ENCODE measurements at regions not wholly inside any gene's neighbourhood (a gene's known extent, or its start where the extent isn't known, plus 50 kb on each side); places are given as distances from the start of the nearest gene placed in this dataset.
A peak's percentile ranks its signal among the peaks of the same experiment; 100 is the strongest.

DNA sequence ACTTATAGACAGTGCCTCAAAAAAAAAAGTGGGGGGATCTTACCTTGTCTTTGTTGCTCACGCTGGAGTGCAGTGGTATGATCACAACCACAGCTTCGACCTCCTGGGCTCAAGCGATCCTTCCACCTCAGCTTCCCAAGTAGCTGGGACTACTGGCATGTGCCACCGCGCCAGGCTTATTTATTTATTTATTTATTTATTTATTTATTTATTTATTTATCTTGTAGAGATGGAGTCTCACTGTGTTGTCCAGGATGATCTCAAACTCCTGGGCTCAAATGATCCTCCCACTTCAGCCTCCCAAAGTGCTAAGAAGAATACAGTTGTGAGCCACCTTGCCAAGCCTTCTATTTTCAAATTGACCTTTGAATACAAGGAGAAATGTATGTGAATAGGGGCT, 553.0 kb upstream of the BTBD3 start:
- H4K91ac ChIP-seq (ENCODE audit: low read length): no peak overlapping the region
- H3K36me3 ChIP-seq (ENCODE audit: control insufficient read depth in 1 of 2, insufficient read depth in 2 of 2, low read depth in 1 of 2, low read length in 2 of 2): no peaks in the 10 kb centered on the region
- H2BK15ac ChIP-seq (ENCODE audit: low read depth, poor library complexity, severe bottlenecking): no peak overlapping the region
- H3K9ac ChIP-seq (ENCODE audit: low read length): no peak overlapping the region
- H4K8ac ChIP-seq (ENCODE audit: low read length): no peak overlapping the region
- H2BK120ac ChIP-seq (ENCODE audit: low read depth, low read length): no peak overlapping the region
- H3K9me3 ChIP-seq (ENCODE audit: control insufficient read depth, low read length): no peaks in the 10 kb centered on the region
- H3K27ac ChIP-seq (ENCODE audit: low read length, poor library complexity, severe bottlenecking): no peak overlapping the region
- no peak overlapping the region for H3K18ac ChIP-seq (ENCODE audit: low read depth in 1 of 2, low read length in 2 of 2)
- no peak overlapping the region for H2BK12ac ChIP-seq (ENCODE audit: low read length in 2 of 2)
- H2BK5ac ChIP-seq (ENCODE audit: low read depth, low read length, poor library complexity, severe bottlenecking): no peak overlapping the region
- no peak overlapping the region for H3K23ac ChIP-seq (ENCODE audit: low read length in 2 of 2)
- H3K27me3 ChIP-seq (ENCODE audit: control insufficient read depth in 1 of 2, insufficient read depth in 1 of 2, low read length in 2 of 2): no peaks in the 10 kb centered on the region
- H3K4me1 ChIP-seq (ENCODE audit: control insufficient read depth, insufficient read depth, low read depth, low read length): no peaks in the 10 kb centered on the region
- H3K4me2 ChIP-seq (ENCODE audit: low read length, poor library complexity, severe bottlenecking): no peak overlapping the region
- no peak overlapping the region for H3K4ac ChIP-seq (ENCODE audit: low read depth in 1 of 2, low read length in 2 of 2)
- no peaks in the 10 kb centered on the region for H3K79me1 ChIP-seq (replicated peaks; ENCODE audit: low read length, poor library complexity, severe bottlenecking)
- DNase-seq: no peak
- H2AFZ ChIP-seq (ENCODE audit: low read depth, low read length): no peak overlapping the region
- no peak overlapping the region for H3K4me3 ChIP-seq (ENCODE audit: insufficient read depth in 1 of 2, low read depth in 1 of 2, low read length in 2 of 2)
- no peak overlapping the region for H3K14ac ChIP-seq (ENCODE audit: low read length in 2 of 2)
- H2AK5ac ChIP-seq (ENCODE audit: low read length, severe bottlenecking): no peak overlapping the region
- 81% methylated on average over 2 of the region's 5 CpGs for WGBS

DNA sequence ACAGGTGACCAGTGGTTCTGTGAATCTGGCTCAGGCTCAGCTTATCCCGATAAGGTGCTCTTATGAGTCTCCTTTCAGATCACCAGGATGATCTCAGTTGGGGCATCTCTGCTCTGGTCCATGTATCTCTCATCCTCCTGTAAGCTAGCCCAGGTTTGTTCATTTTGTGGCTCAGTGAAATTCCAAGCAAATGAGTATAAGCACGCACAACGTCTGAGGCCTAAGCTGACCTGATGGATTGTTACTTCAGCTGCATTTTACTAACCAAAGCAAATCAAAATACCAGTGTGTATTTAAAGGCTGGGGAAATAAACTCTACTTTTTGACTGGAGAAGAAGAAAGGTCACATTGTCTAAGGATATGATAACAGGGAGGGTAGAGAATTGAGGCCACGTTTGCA, 551.0 kb upstream of the BTBD3 start:
- no peaks in the 10 kb centered on the region for H3K36me3 ChIP-seq (ENCODE audit: control insufficient read depth in 1 of 2, insufficient read depth in 2 of 2, low read depth in 1 of 2, low read length in 2 of 2)

GRCh38 chr20:11368499-11368898, 549.2 kb upstream of the BTBD3 start:
- Histone ChIP-seq H3K4me2 (ENCODE audit: low read length, poor library complexity, severe bottlenecking) (no peak overlapping the region), H2AK5ac (ENCODE audit: low read length, severe bottlenecking) (no peak overlapping the region), H3K79me1 (replicated peaks; ENCODE audit: low read length, poor library complexity, severe bottlenecking) (no peaks in the 10 kb centered on the region), H3K9me3 (ENCODE audit: control insufficient read depth, low read length) (no peaks in the 10 kb centered on the region), H2BK15ac (ENCODE audit: low read depth, poor library complexity, severe bottlenecking) (no peak overlapping the region), H3K18ac (ENCODE audit: low read depth in 1 of 2, low read length in 2 of 2) (no peak overlapping the region), H3K4ac (ENCODE audit: low read depth in 1 of 2, low read length in 2 of 2) (no peak overlapping the region), H3K14ac (ENCODE audit: low read length in 2 of 2) (no peak overlapping the region), H3K27me3 (ENCODE audit: control insufficient read depth in 1 of 2, insufficient read depth in 1 of 2, low read length in 2 of 2) (no peaks in the 10 kb centered on the region), H3K27ac (ENCODE audit: low read length, poor library complexity, severe bottlenecking) (no peak overlapping the region), H3K4me3 (ENCODE audit: insufficient read depth in 1 of 2, low read depth in 1 of 2, low read length in 2 of 2) (no peak overlapping the region), H4K8ac (ENCODE audit: low read length) (no peak overlapping the region), H2BK120ac (ENCODE audit: low read depth, low read length) (no peak overlapping the region), H3K9ac (ENCODE audit: low read length) (no peak overlapping the region), H2AFZ (ENCODE audit: low read depth, low read length) (no peak overlapping the region), H3K4me1 (ENCODE audit: control insufficient read depth, insufficient read depth, low read depth, low read length) (no peaks in the 10 kb centered on the region), H4K91ac (ENCODE audit: low read length) (no peak overlapping the region), H2BK5ac (ENCODE audit: low read depth, low read length, poor library complexity, severe bottlenecking) (no peak overlapping the region), H2BK12ac (ENCODE audit: low read length in 2 of 2) (no peak overlapping the region), H3K36me3 (ENCODE audit: control insufficient read depth in 1 of 2, insufficient read depth in 2 of 2, low read depth in 1 of 2, low read length in 2 of 2) (no peaks in the 10 kb centered on the region), H3K23ac (ENCODE audit: low read length in 2 of 2) (no peak overlapping the region)
- whole genome bisulfite sequencing: 65% methylated on average over 4 of the region's 4 CpGs
- DNase-seq: no peak

More for the DNA sequence above, 551.0 kb upstream of the BTBD3 start:
- no peaks in the 10 kb centered on the region for H3K9me3 ChIP-seq (ENCODE audit: control insufficient read depth, low read length)
- H2BK120ac ChIP-seq (ENCODE audit: low read depth, low read length): no peak overlapping the region
- no peak overlapping the region for H3K14ac ChIP-seq (ENCODE audit: low read length in 2 of 2)
- H3K4me3 ChIP-seq (ENCODE audit: insufficient read depth in 1 of 2, low read depth in 1 of 2, low read length in 2 of 2): no peak overlapping the region
- no peak overlapping the region for H3K9ac ChIP-seq (ENCODE audit: low read length)
- H4K8ac ChIP-seq (ENCODE audit: low read length): no peak overlapping the region
- H4K91ac ChIP-seq (ENCODE audit: low read length): no peak overlapping the region
- H3K4ac ChIP-seq (ENCODE audit: low read depth in 1 of 2, low read length in 2 of 2): no peak overlapping the region
- H3K4me1 ChIP-seq (ENCODE audit: control insufficient read depth, insufficient read depth, low read depth, low read length): no peaks in the 10 kb centered on the region
- no peak overlapping the region for H3K18ac ChIP-seq (ENCODE audit: low read depth in 1 of 2, low read length in 2 of 2)
- H2AFZ ChIP-seq (ENCODE audit: low read depth, low read length): no peak overlapping the region
- no peaks in the 10 kb centered on the region for H3K27me3 ChIP-seq (ENCODE audit: control insufficient read depth in 1 of 2, insufficient read depth in 1 of 2, low read length in 2 of 2)
- no peak overlapping the region for H2BK15ac ChIP-seq (ENCODE audit: low read depth, poor library complexity, severe bottlenecking)
- WGBS: 89% methylated on average over 4 of the region's 4 CpGs
- H3K23ac ChIP-seq (ENCODE audit: low read length in 2 of 2): no peak overlapping the region
- no peaks in the 10 kb centered on the region for H3K79me1 ChIP-seq (replicated peaks; ENCODE audit: low read length, poor library complexity, severe bottlenecking)
- no peak overlapping the region for H2AK5ac ChIP-seq (ENCODE audit: low read length, severe bottlenecking)
- H2BK5ac ChIP-seq (ENCODE audit: low read depth, low read length, poor library complexity, severe bottlenecking): no peak overlapping the region
- peak overlapping the region; percentile 23 for H3K27ac ChIP-seq (ENCODE audit: low read length, poor library complexity, severe bottlenecking)
- H2BK12ac ChIP-seq (ENCODE audit: low read length in 2 of 2): no peak overlapping the region
- H3K4me2 ChIP-seq (ENCODE audit: low read length, poor library complexity, severe bottlenecking): no peak overlapping the region
- no peak for DNase-seq

DNA sequence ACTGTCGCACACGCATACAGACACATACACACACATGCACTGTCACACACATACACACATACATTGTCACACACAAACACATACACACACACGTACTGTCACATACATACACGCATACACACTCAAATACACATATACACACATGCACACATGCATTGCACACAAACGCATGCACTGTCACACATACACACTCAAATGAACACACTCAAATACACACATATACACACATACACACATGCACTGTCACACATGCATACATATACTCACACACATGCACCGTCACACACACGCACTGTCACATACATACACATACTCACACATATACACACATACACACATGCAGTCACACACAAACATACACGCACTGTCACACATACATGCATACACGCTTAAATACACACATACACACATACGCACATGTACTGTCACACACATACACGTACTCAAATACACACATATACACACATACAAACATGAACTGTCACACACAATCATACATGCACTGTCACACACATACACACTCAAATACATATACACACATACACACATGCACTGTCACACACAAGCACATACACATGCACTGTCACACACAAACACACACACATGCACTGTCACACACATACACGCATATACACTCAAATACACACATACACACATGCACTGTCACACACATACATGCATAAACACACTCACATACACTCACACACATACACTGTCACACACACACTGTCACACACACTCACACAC, 548.6 kb upstream of the BTBD3 start:
- H3K14ac ChIP-seq (ENCODE audit: low read length in 2 of 2): peak overlapping the region in 1 of 2 experiments; percentile 14
- no peak overlapping the region for H2AK5ac ChIP-seq (ENCODE audit: low read length, severe bottlenecking)
- no peaks in the 10 kb centered on the region for H3K9me3 ChIP-seq (ENCODE audit: control insufficient read depth, low read length)

More for the DNA sequence above, 548.6 kb upstream of the BTBD3 start:
- Histone ChIP-seq H3K79me1 (replicated peaks; ENCODE audit: low read length, poor library complexity, severe bottlenecking) (no peaks in the 10 kb centered on the region), H2BK120ac (ENCODE audit: low read depth, low read length) (no peak overlapping the region), H2BK5ac (ENCODE audit: low read depth, low read length, poor library complexity, severe bottlenecking) (no peak overlapping the region), H3K27ac (ENCODE audit: low read length, poor library complexity, severe bottlenecking) (no peak overlapping the region), H3K18ac (ENCODE audit: low read depth in 1 of 2, low read length in 2 of 2) (peak overlapping the region in 1 of 2 experiments; percentile 54), H2BK12ac (ENCODE audit: low read length in 2 of 2) (no peak overlapping the region), H4K91ac (ENCODE audit: low read length) (peak overlapping the region; percentile 30), H3K4me1 (ENCODE audit: control insufficient read depth, insufficient read depth, low read depth, low read length) (no peaks in the 10 kb centered on the region), H4K8ac (ENCODE audit: low read length) (no peak overlapping the region), H3K4me2 (ENCODE audit: low read length, poor library complexity, severe bottlenecking) (no peak overlapping the region), H3K27me3 (ENCODE audit: control insufficient read depth in 1 of 2, insufficient read depth in 1 of 2, low read length in 2 of 2) (no peaks in the 10 kb centered on the region), H3K4me3 (ENCODE audit: insufficient read depth in 1 of 2, low read depth in 1 of 2, low read length in 2 of 2) (no peak overlapping the region), H3K23ac (ENCODE audit: low read length in 2 of 2) (no peak overlapping the region), H3K36me3 (ENCODE audit: control insufficient read depth in 1 of 2, insufficient read depth in 2 of 2, low read depth in 1 of 2, low read length in 2 of 2) (no peaks in the 10 kb centered on the region), H2AFZ (ENCODE audit: low read depth, low read length) (no peak overlapping the region), H2BK15ac (ENCODE audit: low read depth, poor library complexity, severe bottlenecking) (no peak overlapping the region), H3K4ac (ENCODE audit: low read depth in 1 of 2, low read length in 2 of 2) (no peak overlapping the region), H3K9ac (ENCODE audit: low read length) (no peak overlapping the region)
- 94% methylated on average over 12 of the region's 12 CpGs for WGBS
- DNase-seq: no peak

Measured in mesenchymal stem cell (in vitro differentiated cells and primary cell).